Endothelial cell of umbilical vein (primary cell): ENCODE measurements at regions not wholly inside any gene's neighbourhood (a gene's known extent, or its start where the extent isn't known, plus 50 kb on each side); places are given as distances from the start of the nearest gene placed in this dataset.

ENCODE experiments used
- CTCF ChIP-seq, 2 donors: IDR thresholded peaks; 1 replicate in 1 of 2; 2 replicates in 1 of 2; pipeline ENCODE4 v1.5.1; 2011; ENCODE audit warnings: low read length in 2 of 2, mild to moderate bottlenecking in 2 of 2, moderate library complexity in 2 of 2, control low read depth in 1 of 2, inconsistent platforms in 1 of 2, low read depth in 1 of 2; ENCODE audit not compliant: insufficient read depth in 1 of 2; ENCODE audit errors: extremely low read depth in 1 of 2
- MYC ChIP-seq: IDR thresholded peaks from one replicate; pipeline ENCODE4 v1.6.1; 2011; ENCODE audit warnings: mild to moderate bottlenecking, low read depth, low read length

GRCh38 chr4:32061916-32062315 is 1341.7 kb downstream of the PCDH7 start:
- TF ChIP-seq MYC = no peak
- no peak for TF ChIP-seq CTCF (IDR thresholded peaks at IDR 0.05; ENCODE audit: extremely low read depth in 1 of 2, insufficient read depth in 1 of 2, low read depth in 1 of 2, low read length in 2 of 2)
